Neuron (in vitro differentiated cells): ENCODE measurements at regions not wholly inside any gene's neighbourhood (a gene's known extent, or its start where the extent isn't known, plus 50 kb on each side); places are given as distances from the start of the nearest gene placed in this dataset.

Experiments used
- H2AFZ ChIP-seq: one replicate; pipeline ENCODE4 v1.6.1; 2013; ENCODE audit warnings: low read depth, mild to moderate bottlenecking, inconsistent platforms, low read length, moderate library complexity
- H3K27me3 ChIP-seq: one replicate; pipeline ENCODE4 v1.6.1; 2013; ENCODE audit warnings: low read length; ENCODE audit not compliant: insufficient read depth
- H3K36me3 ChIP-seq: one replicate; pipeline ENCODE4 v1.6.1; 2013; ENCODE audit warnings: low read length; ENCODE audit not compliant: insufficient read depth
- H3K4me1 ChIP-seq: one replicate; pipeline ENCODE4 v1.6.1; 2013; ENCODE audit warnings: low read length; ENCODE audit not compliant: insufficient read depth
- H3K4me3 ChIP-seq: 2 replicates; pipeline ENCODE4 v1.5.1; 2013; ENCODE audit warnings: mild to moderate bottlenecking, low read length, moderate library complexity
- H3K9me3 ChIP-seq: one replicate; pipeline ENCODE4 v1.6.1; 2013; ENCODE audit warnings: low read length

DNA sequence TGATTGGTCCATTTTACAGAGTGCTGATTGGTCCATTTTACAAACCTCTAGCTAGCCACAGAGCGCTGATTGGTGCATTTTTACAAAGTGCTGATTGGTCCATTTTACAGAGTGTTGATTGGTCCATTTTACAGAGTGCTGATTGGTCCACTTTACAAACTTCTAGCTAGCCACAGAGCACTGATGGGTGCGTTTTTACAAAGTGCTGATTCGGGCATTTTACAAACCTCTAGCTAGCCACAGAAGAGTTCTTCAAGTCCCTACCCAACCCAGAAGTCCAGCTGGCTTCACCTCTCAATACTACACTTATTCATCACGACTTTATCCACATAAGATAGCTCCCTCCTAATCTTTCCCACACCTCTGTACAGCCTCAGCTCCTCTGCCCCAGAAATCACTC lies 899.8 kb downstream of the TUSC7 start:
- Histone ChIP-seq H3K4me1 (no peaks in the 10 kb centered on the region), H3K27me3 (no peaks in the 10 kb centered on the region), H3K4me3 (no peak overlapping the region), H2AFZ (no peak overlapping the region), H3K36me3 (no peaks in the 10 kb centered on the region), H3K9me3 (no peaks in the 10 kb centered on the region)

DNA sequence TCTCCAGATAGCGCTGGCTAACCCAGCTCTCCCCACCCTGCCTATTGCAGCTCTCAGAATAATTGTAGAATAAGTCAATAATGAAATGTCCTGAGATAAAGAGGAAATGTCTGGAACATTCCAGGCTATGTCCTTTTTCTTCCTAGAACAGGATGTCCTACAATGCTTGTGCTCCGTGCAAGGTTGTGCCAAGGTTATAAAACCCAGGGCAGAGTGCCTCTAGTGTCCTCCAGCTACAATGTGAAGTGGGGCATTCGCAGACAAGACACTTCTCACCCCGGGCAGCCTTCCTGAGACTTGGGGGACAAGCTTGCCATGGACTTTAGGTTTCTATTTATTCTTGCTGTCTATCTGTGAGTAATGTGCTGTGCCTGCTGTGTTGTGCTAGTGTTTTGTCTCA lies 900.6 kb downstream of the TUSC7 start:
- Histone ChIP-seq H2AFZ (no peak overlapping the region), H3K9me3 (no peaks in the 10 kb centered on the region), H3K27me3 (no peaks in the 10 kb centered on the region), H3K4me1 (no peaks in the 10 kb centered on the region), H3K4me3 (no peak overlapping the region), H3K36me3 (no peaks in the 10 kb centered on the region)

DNA sequence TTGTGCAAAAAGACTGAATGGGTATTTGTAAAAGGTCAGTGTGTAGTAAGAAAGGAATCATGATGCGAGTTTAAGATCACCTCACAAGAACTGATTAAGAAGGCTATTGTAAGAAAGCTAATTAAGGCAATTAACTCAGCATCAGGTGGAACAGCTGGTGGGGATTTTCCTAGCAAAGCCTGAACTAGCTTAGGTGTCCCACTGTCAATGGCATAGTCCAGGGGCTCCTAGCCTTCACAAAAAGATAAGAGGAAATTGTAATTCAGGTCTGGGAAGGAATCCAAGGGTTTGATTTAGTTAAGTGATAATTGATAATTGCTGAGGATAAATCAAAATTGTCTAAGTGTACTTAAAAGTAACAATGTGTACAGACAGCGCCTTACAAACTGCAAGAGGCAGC lies 901.6 kb downstream of the TUSC7 start:
- Histone ChIP-seq H3K9me3 (no peaks in the 10 kb centered on the region), H3K36me3 (no peaks in the 10 kb centered on the region), H2AFZ (no peak overlapping the region), H3K27me3 (no peaks in the 10 kb centered on the region), H3K4me3 (no peak overlapping the region), H3K4me1 (no peaks in the 10 kb centered on the region)

DNA sequence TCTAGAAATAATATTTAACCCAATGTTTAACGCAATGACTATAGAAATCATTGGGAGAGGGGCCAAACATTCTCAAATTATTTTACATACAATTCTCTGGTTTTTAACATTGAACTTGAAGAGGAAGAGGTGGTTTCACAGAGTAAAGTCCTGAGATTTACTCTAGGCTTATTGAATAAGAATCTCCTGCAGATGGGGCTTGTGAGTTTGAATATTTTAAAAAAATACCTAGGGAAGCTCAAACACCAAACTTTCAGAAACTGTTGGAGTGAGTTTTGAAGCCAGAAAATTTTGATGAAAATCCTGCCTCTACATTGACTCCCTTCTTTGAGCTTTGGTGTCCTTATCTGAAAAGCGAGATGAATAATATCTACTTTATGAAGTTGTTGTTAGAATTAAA lies 906.6 kb downstream of the TUSC7 start:
- Histone ChIP-seq H3K27me3 (no peaks in the 10 kb centered on the region), H3K36me3 (no peaks in the 10 kb centered on the region), H2AFZ (no peak overlapping the region), H3K4me1 (no peaks in the 10 kb centered on the region), H3K4me3 (no peak overlapping the region), H3K9me3 (no peaks in the 10 kb centered on the region)

DNA sequence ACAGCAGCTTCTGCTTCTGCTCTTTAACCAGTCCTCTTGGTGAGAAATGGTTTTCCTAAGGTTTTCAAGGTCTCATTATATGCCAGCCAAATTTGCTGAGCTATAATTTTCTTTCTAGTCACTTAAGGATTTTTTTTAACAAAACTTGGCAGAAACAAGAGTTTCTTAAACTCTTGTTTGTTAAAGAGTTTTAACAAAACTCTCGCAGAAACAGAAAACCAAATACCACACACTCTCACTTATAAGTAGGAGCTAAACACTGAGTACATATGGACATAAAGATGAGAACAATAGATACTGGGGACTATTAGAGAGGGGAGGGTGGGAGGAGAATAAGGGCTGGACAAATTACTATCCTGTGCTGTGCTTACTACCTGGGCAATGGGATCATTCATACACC lies 908.3 kb downstream of the TUSC7 start:
- Histone ChIP-seq H3K36me3 (no peaks in the 10 kb centered on the region), H3K4me1 (peaks cover 9% of the 10 kb centered on the region), H3K27me3 (no peaks in the 10 kb centered on the region), H3K4me3 (no peak overlapping the region), H2AFZ (no peak overlapping the region), H3K9me3 (no peaks in the 10 kb centered on the region)

DNA sequence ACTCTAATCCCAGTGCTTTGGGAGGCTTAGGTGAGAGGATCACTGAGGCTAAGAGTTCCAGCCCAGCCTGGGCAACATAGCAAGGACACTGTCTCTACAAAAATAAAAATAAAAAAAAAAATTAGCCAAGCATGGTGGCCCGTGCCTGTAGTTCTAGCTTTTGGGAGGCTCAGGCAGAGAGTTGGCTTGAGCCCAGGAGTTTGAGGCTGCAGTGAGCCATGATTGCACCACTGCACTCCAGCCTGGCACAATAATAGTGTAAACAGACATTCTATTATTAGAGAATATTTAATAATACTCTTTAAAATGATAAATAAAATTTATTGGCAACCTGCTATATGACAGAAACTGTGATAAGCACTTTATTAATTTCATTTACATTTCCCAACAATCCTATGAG lies 908.9 kb downstream of the TUSC7 start:
- H2AFZ ChIP-seq: no peak overlapping the region
- peaks cover 9% of the 10 kb centered on the region for H3K4me1 ChIP-seq
- H3K27me3 ChIP-seq: no peaks in the 10 kb centered on the region
- no peak overlapping the region for H3K4me3 ChIP-seq
- no peaks in the 10 kb centered on the region for H3K9me3 ChIP-seq
- no peaks in the 10 kb centered on the region for H3K36me3 ChIP-seq

DNA sequence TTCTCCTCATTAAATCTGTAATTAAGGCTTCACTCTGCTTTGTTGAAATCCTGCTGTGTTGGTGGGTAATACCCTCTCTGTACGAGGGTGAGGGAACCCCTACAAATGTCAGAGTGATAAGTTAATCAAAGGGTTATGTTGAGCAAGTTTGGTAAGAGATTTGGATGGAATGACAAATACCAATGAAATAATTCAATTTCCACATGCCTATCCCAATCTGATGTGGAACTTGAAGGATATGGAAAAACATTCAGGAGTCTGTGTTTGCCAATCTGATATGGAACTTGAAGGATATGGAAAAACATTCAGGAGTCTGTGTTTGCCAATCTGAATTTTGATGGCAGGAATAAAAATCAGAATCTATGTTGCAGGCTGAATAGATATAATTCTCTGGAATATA lies 910.2 kb downstream of the TUSC7 start:
- no peaks in the 10 kb centered on the region for H3K36me3 ChIP-seq
- no peaks in the 10 kb centered on the region for H3K9me3 ChIP-seq
- peaks cover 9% of the 10 kb centered on the region for H3K4me1 ChIP-seq
- no peak overlapping the region for H2AFZ ChIP-seq
- H3K4me3 ChIP-seq: no peak overlapping the region
- no peaks in the 10 kb centered on the region for H3K27me3 ChIP-seq

DNA sequence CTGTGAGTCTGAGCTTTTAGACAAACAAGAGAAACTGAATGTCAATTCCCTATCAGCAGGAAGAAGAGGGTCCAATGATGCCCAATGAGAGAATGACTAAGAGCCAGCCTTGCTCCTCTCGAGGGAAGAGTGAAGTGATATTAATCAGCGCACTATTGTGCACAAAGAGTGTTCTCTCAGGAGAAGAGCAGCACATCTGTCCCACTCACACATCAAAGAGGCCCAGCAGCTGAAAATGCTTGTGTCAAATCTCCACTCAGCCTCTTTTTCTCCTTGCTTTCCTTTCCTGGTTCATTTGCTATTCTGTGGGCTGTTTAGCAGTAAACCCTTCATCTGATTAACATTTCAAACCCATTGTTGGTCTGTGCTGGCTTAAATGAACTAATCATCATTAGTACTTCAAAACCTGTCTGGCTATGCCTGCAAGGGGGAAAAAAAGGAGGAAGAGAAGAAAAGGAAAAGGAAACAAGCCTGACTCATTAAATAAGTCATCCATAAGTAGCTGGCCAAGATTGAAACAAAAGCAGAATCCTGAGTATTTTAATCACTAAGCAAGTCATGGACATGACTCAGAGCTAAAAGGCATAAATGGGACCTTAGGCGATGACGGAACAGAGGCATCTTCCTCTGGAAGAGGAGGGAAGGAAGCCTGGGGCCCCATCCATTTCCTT lies 912.7 kb downstream of the TUSC7 start:
- no peak overlapping the region for H3K4me3 ChIP-seq
- no peak overlapping the region for H2AFZ ChIP-seq
- H3K27me3 ChIP-seq: no peaks in the 10 kb centered on the region
- no peaks in the 10 kb centered on the region for H3K36me3 ChIP-seq
- peaks cover 9% of the 10 kb centered on the region for H3K4me1 ChIP-seq
- H3K9me3 ChIP-seq: no peaks in the 10 kb centered on the region

DNA sequence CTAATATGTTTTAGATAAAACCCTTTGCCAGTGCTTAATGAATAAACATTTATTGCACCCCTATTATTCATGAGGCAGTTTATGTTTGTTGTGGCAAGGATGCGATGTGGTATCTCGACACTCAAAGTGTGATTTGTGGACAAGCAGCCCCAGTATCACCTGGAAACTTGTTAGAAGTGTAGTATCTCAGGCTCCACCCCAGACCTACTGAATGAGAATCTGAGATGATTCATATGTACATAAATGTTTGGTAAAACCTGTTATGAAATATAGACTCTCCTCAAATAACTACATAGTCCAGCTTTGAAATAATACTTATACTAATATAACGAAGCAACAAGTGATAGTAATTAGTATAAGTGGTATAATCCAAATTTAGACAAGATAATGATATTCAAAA lies 914.8 kb downstream of the TUSC7 start:
- H3K27me3 ChIP-seq: no peaks in the 10 kb centered on the region
- no peak overlapping the region for H2AFZ ChIP-seq
- H3K36me3 ChIP-seq: no peaks in the 10 kb centered on the region
- H3K4me1 ChIP-seq: peaks cover 12% of the 10 kb centered on the region
- no peaks in the 10 kb centered on the region for H3K9me3 ChIP-seq
- no peak overlapping the region for H3K4me3 ChIP-seq

DNA sequence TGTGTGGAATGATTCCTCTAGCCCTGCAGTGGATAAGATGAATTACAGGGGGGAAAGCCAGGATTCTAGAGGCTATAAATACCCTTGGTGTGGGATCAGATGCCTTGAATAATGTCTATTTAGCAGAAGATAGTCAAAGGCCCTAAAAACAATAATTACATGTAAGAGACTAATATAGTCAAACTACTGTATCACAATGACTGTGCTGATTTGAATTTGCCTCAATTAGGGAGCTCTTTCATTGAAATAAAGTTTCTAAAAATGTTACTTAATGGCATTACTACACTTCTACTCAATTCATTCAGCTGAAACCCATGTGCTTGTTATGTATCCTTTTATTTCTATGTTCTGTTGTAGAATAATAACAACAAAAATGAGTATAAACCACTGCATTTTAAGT lies 915.6 kb downstream of the TUSC7 start:
- H3K9me3 ChIP-seq: no peaks in the 10 kb centered on the region

DNA sequence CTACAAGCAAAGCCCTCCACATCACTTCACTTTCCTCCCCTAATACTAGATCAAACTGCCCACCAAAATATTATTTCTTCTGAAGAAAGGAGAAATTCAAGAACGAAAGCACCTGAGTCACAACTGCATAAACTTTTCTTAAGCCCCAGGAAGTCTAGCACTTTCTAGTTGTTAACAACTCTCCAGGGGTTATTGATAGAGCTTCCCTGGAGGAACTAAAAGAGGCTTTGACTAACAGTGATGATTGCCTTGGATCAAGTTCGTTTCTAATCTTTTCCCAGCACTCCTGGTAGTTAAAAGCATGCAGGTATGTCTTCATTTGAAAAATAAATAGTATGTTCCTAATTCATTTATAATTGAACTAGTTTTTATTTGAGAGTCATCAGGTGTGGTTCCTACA lies 917.0 kb downstream of the TUSC7 start:
- Histone ChIP-seq H3K4me3 (no peak overlapping the region), H3K36me3 (no peaks in the 10 kb centered on the region)

More for the DNA sequence above, 915.6 kb downstream of the TUSC7 start:
- Histone ChIP-seq H3K36me3 (no peaks in the 10 kb centered on the region), H3K4me3 (no peak overlapping the region), H3K27me3 (no peaks in the 10 kb centered on the region), H2AFZ (no peak overlapping the region), H3K4me1 (peaks cover 12% of the 10 kb centered on the region)

DNA sequence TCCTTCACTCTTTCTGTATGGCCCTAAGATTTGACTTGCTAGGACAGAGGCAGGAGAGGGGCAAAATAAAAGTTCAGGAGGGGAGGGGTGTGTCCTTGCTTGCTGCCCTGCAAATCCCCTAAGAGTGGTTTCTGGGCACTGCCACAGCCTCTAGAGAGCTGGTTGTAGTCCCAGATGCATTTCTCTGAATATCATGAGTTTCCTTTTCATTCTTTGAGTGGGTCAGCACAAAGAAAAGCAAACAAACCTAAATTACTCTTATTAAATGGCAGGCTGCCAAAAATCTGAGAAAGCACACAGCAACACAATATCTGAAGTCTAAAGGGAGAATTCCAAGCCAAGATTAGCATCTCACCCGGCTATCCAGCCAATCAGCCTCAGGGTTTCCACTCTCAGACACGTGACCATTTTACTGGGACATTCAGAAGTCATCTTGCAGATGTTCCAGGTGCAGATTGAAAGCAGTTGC lies 919.3 kb downstream of the TUSC7 start:
- peaks cover 3% of the 10 kb centered on the region for H3K4me1 ChIP-seq
- no peaks in the 10 kb centered on the region for H3K9me3 ChIP-seq
- no peak overlapping the region for H3K4me3 ChIP-seq
- H2AFZ ChIP-seq: no peak overlapping the region
- no peaks in the 10 kb centered on the region for H3K36me3 ChIP-seq
- no peaks in the 10 kb centered on the region for H3K27me3 ChIP-seq

More for the DNA sequence above, 917.0 kb downstream of the TUSC7 start:
- Histone ChIP-seq H3K4me1 (peaks cover 12% of the 10 kb centered on the region), H2AFZ (no peak overlapping the region), H3K27me3 (no peaks in the 10 kb centered on the region), H3K9me3 (no peaks in the 10 kb centered on the region)

DNA sequence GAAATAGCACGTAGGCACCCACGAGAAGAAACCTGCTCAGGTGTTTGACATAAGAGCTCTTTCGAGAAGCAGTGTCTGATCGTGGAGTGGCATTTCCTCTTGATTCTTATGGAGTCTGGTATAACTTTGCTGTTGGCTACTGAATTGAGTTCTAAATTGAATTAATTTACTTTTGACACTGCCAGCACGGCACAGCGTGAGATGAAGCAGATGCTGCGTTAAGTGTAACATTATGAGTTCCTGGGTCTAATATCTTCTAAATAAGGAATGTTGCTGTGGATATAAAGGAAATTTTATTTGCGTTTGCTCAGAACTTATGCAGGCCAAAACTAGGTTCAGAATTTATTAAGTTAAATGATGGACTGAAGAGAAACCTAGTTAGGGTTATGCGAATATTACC lies 919.9 kb downstream of the TUSC7 start:
- no peak overlapping the region for H2AFZ ChIP-seq
- no peaks in the 10 kb centered on the region for H3K9me3 ChIP-seq
- H3K27me3 ChIP-seq: no peaks in the 10 kb centered on the region
- H3K4me3 ChIP-seq: no peak overlapping the region
- H3K36me3 ChIP-seq: no peaks in the 10 kb centered on the region
- H3K4me1 ChIP-seq: peaks cover 3% of the 10 kb centered on the region

DNA sequence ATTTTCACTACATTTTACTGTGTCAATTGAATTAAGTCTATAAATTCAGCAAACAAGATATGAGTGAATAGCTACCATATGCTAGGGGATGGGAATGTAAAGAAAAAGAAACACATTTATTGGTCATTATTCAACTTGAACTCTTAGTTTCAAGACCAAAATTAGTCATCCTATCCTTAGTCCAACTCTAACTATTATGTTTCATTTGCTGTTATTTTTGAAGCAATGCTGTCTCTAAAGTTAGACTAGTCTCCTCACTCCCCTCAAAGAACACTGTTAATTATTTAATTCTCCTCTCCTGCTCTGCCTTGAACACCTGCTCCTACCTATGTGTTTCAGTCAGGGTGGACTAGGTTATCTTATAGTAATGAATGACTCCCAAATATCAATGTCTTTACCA lies 920.9 kb downstream of the TUSC7 start:
- Histone ChIP-seq H3K36me3 (no peaks in the 10 kb centered on the region), H2AFZ (no peak overlapping the region), H3K9me3 (no peaks in the 10 kb centered on the region), H3K4me1 (peaks cover 3% of the 10 kb centered on the region), H3K27me3 (no peaks in the 10 kb centered on the region), H3K4me3 (no peak overlapping the region)
